GM12878 (cell line): ENCODE measurements at regions not wholly inside any gene's neighbourhood (a gene's known extent, or its start where the extent isn't known, plus 50 kb on each side); places are given as distances from the start of the nearest gene placed in this dataset.

Source experiments
- ATAC-seq: fragments of 200-7000 bp; cut with Tn5 transposase; 3 replicates; pipeline ENCODE4 v1.9.1; 2020; ENCODE audit warnings: mild to moderate bottlenecking, moderate library complexity
- BruUV-seq: library from RNA; stranded (reverse); fragments of 400-500 nt; replicated peaks from 2 replicates; lab custom pipeline; 2021; lab: Mats Ljungman, UMichigan
- CTCF ChIA-PET: fragments of 300-600 bp; sonication (Branson Sonifier 250); formaldehyde crosslinking; extraction: SDS; loops from one replicate; lab custom pipeline; 2021; ENCODE audit warnings: inconsistent platforms; lab: Yijun Ruan, JAX
- POLR2A ChIA-PET: fragments of 350-600 bp; formaldehyde crosslinking; extraction: SDS; loops from one replicate; lab custom pipeline; 2021; ENCODE audit warnings: inconsistent platforms; lab: Charles Lee
- RAD21 ChIA-PET: fragments of 300-600 bp; sonication (Branson Sonifier 250); formaldehyde crosslinking; loops from one replicate; lab custom pipeline; 2023; ENCODE audit warnings: antibody characterized with exemption; ENCODE audit not compliant: unreplicated experiment; lab: Charles Lee
- SMC1A ChIA-PET: fragments of 300-600 bp; sonication (Branson Sonifier 250); formaldehyde crosslinking; loops from one replicate; lab custom pipeline; 2023; ENCODE audit not compliant: unreplicated experiment, uncharacterized antibody; lab: Charles Lee
- DNase-seq: peaks from one replicate; pipeline ENCODE4 v3.0.0-alpha.2; 2011; ENCODE audit warnings: low read depth, low spot score
- FAIRE-seq: peaks from 3 replicates; lab custom pipeline; 2011; peaks lifted over from hg19 to GRCh38; lab: Jason Lieb, UNC
- H2AFZ ChIP-seq: 2 replicates; pipeline ENCODE4 v1.6.0; 2011; ENCODE audit warnings: low read depth, low read length, control low read depth; ENCODE audit not compliant: control insufficient read depth
- H3K27ac ChIP-seq: 2 replicates; pipeline ENCODE4 v1.5.1; 2011; ENCODE audit warnings: control low read depth; ENCODE audit not compliant: control insufficient read depth, insufficient read depth
- H3K27me3 ChIP-seq, 2 experiments: replicated peaks in 1 of 2; 2 replicates each; pipeline versions ENCODE4 v1.6.0 to v1.6.1; 2011; ENCODE audit warnings: low read length in 1 of 2; ENCODE audit not compliant: control insufficient read depth in 2 of 2, insufficient read depth in 2 of 2
- H3K36me3 ChIP-seq, 2 experiments: 2 replicates each; pipeline ENCODE4 v1.5.1; 2011; ENCODE audit warnings: low read length in 1 of 2; ENCODE audit not compliant: control insufficient read depth in 2 of 2, insufficient read depth in 2 of 2
- H3K4me1 ChIP-seq: 2 replicates; pipeline ENCODE4 v1.6.1; 2011; ENCODE audit warnings: mild to moderate bottlenecking, low read length, moderate library complexity, mixed read lengths; ENCODE audit not compliant: control insufficient read depth, insufficient read depth
- H3K4me2 ChIP-seq: 2 replicates; pipeline ENCODE4 v1.6.0; 2011; ENCODE audit warnings: control low read depth; ENCODE audit not compliant: control insufficient read depth, insufficient read depth
- H3K4me3 ChIP-seq: fragments of 200-600 bp; sonication (generic); 2 replicates; pipeline ENCODE4 v1.5.1; 2016
- H3K79me2 ChIP-seq: 2 replicates; pipeline ENCODE4 v1.6.0; 2011; ENCODE audit warnings: low read length; ENCODE audit not compliant: control insufficient read depth, insufficient read depth
- H3K9ac ChIP-seq: 2 replicates; pipeline ENCODE4 v1.8.0; 2011; ENCODE audit warnings: low read length, control low read depth, mixed read lengths; ENCODE audit not compliant: control insufficient read depth, insufficient read depth
- H3K9me3 ChIP-seq: replicated peaks from 3 replicates; pipeline ENCODE4 v1.5.1; 2011; ENCODE audit warnings: mild to moderate bottlenecking, low read length; ENCODE audit not compliant: control insufficient read depth, insufficient read depth
- H4K20me1 ChIP-seq: 2 replicates; pipeline ENCODE4 v1.6.0; 2011; ENCODE audit not compliant: control insufficient read depth, insufficient read depth
- BRCA1 ChIP-seq: IDR thresholded peaks from 2 replicates; pipeline ENCODE4 v1.6.1; 2011; ENCODE audit warnings: low read depth, low read length, improper control_type of control experiment
- HDAC2 ChIP-seq: fragments of 200-600 bp; sonication (generic); IDR thresholded peaks from 2 replicates; pipeline ENCODE4 v1.6.1; 2017
- IRF3 ChIP-seq: fragments of 450-650 bp; IDR thresholded peaks from 2 replicates; pipeline ENCODE4 v1.6.1; 2014; ENCODE audit warnings: mild to moderate bottlenecking
- JUNB ChIP-seq: IDR thresholded peaks from 2 replicates; pipeline ENCODE4 v1.6.1; 2016; ENCODE audit warnings: antibody characterized with exemption, mild to moderate bottlenecking
- KDM1A ChIP-seq: fragments of 200-600 bp; sonication (generic); IDR thresholded peaks from 2 replicates; pipeline ENCODE4 v1.6.1; 2016; ENCODE audit warnings: borderline replicate concordance
- NBN ChIP-seq: fragments of 450-650 bp; IDR thresholded peaks from 2 replicates; pipeline ENCODE4 v1.6.1; 2016
- NFIC ChIP-seq: IDR thresholded peaks from 2 replicates; pipeline ENCODE4 v1.6.1; 2012; ENCODE audit warnings: low read depth, mild to moderate bottlenecking, inconsistent platforms, low read length, moderate library complexity
- POLR2A ChIP-seq: IDR thresholded peaks from 2 replicates; pipeline ENCODE4 v1.6.1; 2011; ENCODE audit warnings: low read depth, mild to moderate bottlenecking, low read length
- RFX5 ChIP-seq: IDR thresholded peaks from 2 replicates; pipeline ENCODE4 v1.6.1; 2011; ENCODE audit warnings: low read depth, low read length, improper control_type of control experiment
- SREBF1 ChIP-seq: IDR thresholded peaks from 2 replicates; pipeline ENCODE4 v1.6.1; 2012; ENCODE audit warnings: mild to moderate bottlenecking, low read length
- SREBF2 ChIP-seq: IDR thresholded peaks from 2 replicates; pipeline ENCODE4 v1.6.1; 2012; ENCODE audit warnings: mild to moderate bottlenecking, low read length
- TARDBP ChIP-seq: IDR thresholded peaks from 2 replicates; pipeline ENCODE4 v1.6.1; 2016; ENCODE audit warnings: borderline replicate concordance
- ZZZ3 ChIP-seq: IDR thresholded peaks from 2 replicates; pipeline ENCODE4 v1.6.1; 2011; ENCODE audit warnings: low read depth; ENCODE audit not compliant: control insufficient read depth, insufficient read length
- WGBS: methylation state at CpG from one replicate; pipeline ENCODE4 v1.1.6; 2016; ENCODE audit warnings: low lambda C conversion rate; ENCODE audit not compliant: insufficient replicate concordance, insufficient coverage; ENCODE audit errors: missing lambda C conversion rate; 5-methylcytosine and 5-hydroxymethylcytosine counted together
- in situ Hi-C: fragments of 300-500 bp; cut with MboI; formaldehyde crosslinking; loops from 9 replicates; pipeline ENCODE4 v1.14.3; 2018; ENCODE audit warnings: mixed read lengths
- intact Hi-C: fragments of 100-400 bp; cut with micrococcal nuclease; formaldehyde crosslinking; loops from one replicate; pipeline ENCODE4 v1.14.2; 2022; ENCODE audit not compliant: unreplicated experiment
- TF ChIP-seq, protein P1 (sequence below): fragments of 450-650 bp; IDR thresholded peaks from 2 replicates; pipeline ENCODE4 v1.6.1; 2018; ENCODE audit warnings: mild to moderate bottlenecking, low read depth, moderate library complexity; ENCODE audit not compliant: partially characterized antibody

- no peak for TF ChIP-seq NFIC
Measured at GRCh38 chr6:159623156-159623555, 69.9 kb downstream of the SOD2 start (continued).

GRCh38 chr6:159620947-159621346 is 72.1 kb downstream of the SOD2 start:
- DNase-seq (no peak), FAIRE-seq (no peak), ATAC-seq (no peak)
- ChIA-PET POLR2A (no interaction called here), RAD21 (no interaction called here), CTCF (interaction anchor here (1.2 to 1.5 kb wide), 3 partner anchors 9 to 35 kb away, joined by 3 to 7 read pairs (median 4); no protein-coding TSS in a partner anchor), SMC1A (no interaction called here)
- no peaks in the 10 kb centered on the region for H3K79me2 ChIP-seq
- BruUV-seq = no TSS peak
- no peaks in the 10 kb centered on the region for H3K4me1 ChIP-seq
- intact Hi-C loops (no loop called here), in situ Hi-C loops (no loop called here)
- no peak overlapping the region for H2AFZ ChIP-seq
- H3K9me3 ChIP-seq = no peaks in the 10 kb centered on the region; the same call in 2 of the 3 replicates
- 0% methylated on average over 1 of the region's 1 CpG for WGBS
- no peaks in the 10 kb centered on the region for H3K27me3 ChIP-seq
- H4K20me1 ChIP-seq = no peaks in the 10 kb centered on the region
- H3K4me3 ChIP-seq = no peak overlapping the region
- no peak overlapping the region for H3K27ac ChIP-seq
- no peak overlapping the region for H3K4me2 ChIP-seq
- no peak overlapping the region for H3K9ac ChIP-seq
- TF ChIP-seq TARDBP = no peak
- no peak for TF ChIP-seq SREBF1
- no peak for TF ChIP-seq NBN
- TF ChIP-seq POLR2A = no peak
- TF ChIP-seq SREBF2 = no peak
- no peak for TF ChIP-seq RFX5
- no peaks in the 10 kb centered on the region for H3K36me3 ChIP-seq

- 57% methylated on average over 1 of the region's 1 CpG for WGBS
- no peak for FAIRE-seq
- BruUV-seq = no TSS peak
- TF ChIP-seq HDAC2 (no peak), ZZZ3 (no peak), KDM1A (no peak), BRCA1 (no peak), IRF3 (no peak), JUNB (no peak)
- TF ChIP-seq, protein P1, sequence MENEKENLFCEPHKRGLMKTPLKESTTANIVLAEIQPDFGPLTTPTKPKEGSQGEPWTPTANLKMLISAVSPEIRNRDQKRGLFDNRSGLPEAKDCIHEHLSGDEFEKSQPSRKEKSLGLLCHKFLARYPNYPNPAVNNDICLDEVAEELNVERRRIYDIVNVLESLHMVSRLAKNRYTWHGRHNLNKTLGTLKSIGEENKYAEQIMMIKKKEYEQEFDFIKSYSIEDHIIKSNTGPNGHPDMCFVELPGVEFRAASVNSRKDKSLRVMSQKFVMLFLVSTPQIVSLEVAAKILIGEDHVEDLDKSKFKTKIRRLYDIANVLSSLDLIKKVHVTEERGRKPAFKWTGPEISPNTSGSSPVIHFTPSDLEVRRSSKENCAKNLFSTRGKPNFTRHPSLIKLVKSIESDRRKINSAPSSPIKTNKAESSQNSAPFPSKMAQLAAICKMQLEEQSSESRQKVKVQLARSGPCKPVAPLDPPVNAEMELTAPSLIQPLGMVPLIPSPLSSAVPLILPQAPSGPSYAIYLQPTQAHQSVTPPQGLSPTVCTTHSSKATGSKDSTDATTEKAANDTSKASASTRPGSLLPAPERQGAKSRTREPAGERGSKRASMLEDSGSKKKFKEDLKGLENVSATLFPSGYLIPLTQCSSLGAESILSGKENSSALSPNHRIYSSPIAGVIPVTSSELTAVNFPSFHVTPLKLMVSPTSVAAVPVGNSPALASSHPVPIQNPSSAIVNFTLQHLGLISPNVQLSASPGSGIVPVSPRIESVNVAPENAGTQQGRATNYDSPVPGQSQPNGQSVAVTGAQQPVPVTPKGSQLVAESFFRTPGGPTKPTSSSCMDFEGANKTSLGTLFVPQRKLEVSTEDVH = no peak
Measured at GRCh38 chr6:159617444-159617843, 75.6 kb downstream of the SOD2 start.

More at GRCh38 chr6:159617444-159617843, 75.6 kb downstream of the SOD2 start:
- POLR2A ChIA-PET = no interaction called here
- Histone ChIP-seq H3K36me3 (no peaks in the 10 kb centered on the region), H3K4me2 (no peak overlapping the region), H3K27me3 (no peaks in the 10 kb centered on the region), H3K27ac (no peak overlapping the region), H4K20me1 (no peaks in the 10 kb centered on the region), H3K4me3 (no peak overlapping the region), H3K79me2 (no peaks in the 10 kb centered on the region), H3K4me1 (no peaks in the 10 kb centered on the region), H2AFZ (no peak overlapping the region), H3K9me3 (no peaks in the 10 kb centered on the region; the same call in 2 of the 3 replicates), H3K9ac (no peak overlapping the region)
- intact Hi-C loops (no loop called here), in situ Hi-C loops (no loop called here)
- DNase-seq = no peak
- ATAC-seq = no peak
- SMC1A ChIA-PET = no interaction called here
- CTCF ChIA-PET = no interaction called here
- RAD21 ChIA-PET = no interaction called here
